T-helper 17 cell (primary cell): ENCODE measurements at regions not wholly inside any gene's neighbourhood (a gene's known extent, or its start where the extent isn't known, plus 50 kb on each side); places are given as distances from the start of the nearest gene placed in this dataset.
"Not testable (repeated sequence)": the region's sequence is repeated elsewhere in the genome, so short reads cannot be mapped to it uniquely, and the experiment has no call there.

ENCODE experiments used
- ATAC-seq: fragments of 150-1000 bp; cut with Tn5 transposase; 2 replicates; pipeline ENCODE4 v1.10.0; 2021; ENCODE audit warnings: mild to moderate bottlenecking, moderate library complexity
- DNase-seq, 3 donors: peaks; one replicate each; pipeline versions ENCODE4 v3.0.0 to v3.0.0-alpha.2; 2020 to 2021
- H3K9me3 ChIP-seq: one replicate; pipeline ENCODE4 v1.7.0; 2013; ENCODE audit warnings: low read length, mild to moderate bottlenecking; ENCODE audit not compliant: control insufficient read depth, poor library complexity, severe bottlenecking
- H3K27ac Mint-ChIP-seq: one replicate; pipeline ENCODE4 v1.8.0; 2022; ENCODE audit warnings: mild to moderate bottlenecking, moderate library complexity, mixed read lengths
- H3K27me3 Mint-ChIP-seq: one replicate; pipeline ENCODE4 v1.8.0; 2022; ENCODE audit warnings: mixed read lengths
- H3K36me3 Mint-ChIP-seq: one replicate; pipeline ENCODE4 v1.8.0; 2022; ENCODE audit warnings: low read depth, mixed read lengths
- H3K4me1 Mint-ChIP-seq: one replicate; pipeline ENCODE4 v1.8.0; 2022; ENCODE audit warnings: mild to moderate bottlenecking, mixed read lengths
- H3K4me3 Mint-ChIP-seq: one replicate; pipeline ENCODE4 v1.8.0; 2022; ENCODE audit warnings: mild to moderate bottlenecking, moderate library complexity, mixed read lengths

GRCh38 chr5:87729781-87730180 is 317.1 kb upstream of the CCNH start:
- no peak for DNase-seq

DNA sequence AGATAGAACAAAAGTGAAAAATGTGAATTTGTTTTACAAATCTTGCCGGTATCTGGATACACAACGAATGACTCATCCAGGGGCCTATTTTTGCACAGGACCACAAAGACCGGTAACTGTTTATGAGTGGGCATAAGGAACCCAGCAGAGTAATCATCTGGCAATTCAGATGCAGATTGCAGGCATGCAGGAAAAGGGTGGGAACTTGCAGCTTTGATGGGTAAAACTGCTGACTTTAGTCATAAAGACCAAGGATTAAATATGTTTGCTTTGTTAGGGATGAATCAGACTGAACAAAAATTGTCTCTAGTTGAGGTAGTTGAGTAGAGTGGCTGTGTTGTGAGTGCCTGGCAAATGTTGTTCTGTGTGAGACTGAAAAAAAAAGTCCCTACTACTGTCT is 309.6 kb upstream of the CCNH start:
- no peak for ATAC-seq

More at GRCh38 chr5:87729781-87730180, 317.1 kb upstream of the CCNH start:
- Mint-ChIP-seq H3K4me3 (no peak overlapping the region), H3K27ac (no peak overlapping the region), H3K4me1 (no peaks in the 10 kb centered on the region), H3K36me3 (no peaks in the 10 kb centered on the region), H3K27me3 (peaks cover 11% of the 10 kb centered on the region)
- ATAC-seq, result no peak
- no peaks in the 10 kb centered on the region for H3K9me3 ChIP-seq

GRCh38 chr5:87718224-87718925 is 305.6 kb upstream of the CCNH start:
- H3K27me3 Mint-ChIP-seq, H3K4me3 Mint-ChIP-seq, ATAC-seq, H3K27ac Mint-ChIP-seq, DNase-seq, H3K36me3 Mint-ChIP-seq, H3K4me1 Mint-ChIP-seq, H3K9me3 ChIP-seq: not testable (repeated sequence)

More for the DNA sequence above, 309.6 kb upstream of the CCNH start:
- H3K9me3 ChIP-seq, result no peaks in the 10 kb centered on the region
- Mint-ChIP-seq H3K27me3 (peaks cover 4% of the 10 kb centered on the region), H3K4me3 (no peak overlapping the region), H3K36me3 (no peaks in the 10 kb centered on the region), H3K4me1 (no peaks in the 10 kb centered on the region), H3K27ac (no peak overlapping the region)
- DNase-seq, result no peak

DNA sequence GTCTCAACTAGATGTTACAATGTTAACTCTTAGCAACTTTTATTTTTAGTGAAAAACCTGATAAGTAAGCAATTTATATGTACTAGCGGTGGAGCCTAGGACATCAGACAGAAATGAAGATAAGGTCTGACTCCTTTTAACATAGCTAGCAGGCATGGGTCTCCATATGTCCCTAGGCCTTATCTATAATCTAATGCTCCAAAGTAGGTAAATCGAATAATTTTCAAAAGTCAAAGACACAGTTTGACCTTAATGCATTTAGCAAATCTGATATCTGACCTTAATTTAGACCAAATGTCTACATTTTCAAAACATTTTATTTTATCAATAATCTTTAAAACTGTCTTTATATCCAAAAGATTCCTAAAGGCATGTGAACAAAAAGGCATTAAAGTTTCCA is 305.0 kb upstream of the CCNH start:
- Mint-ChIP-seq H3K27me3 (no peaks in the 10 kb centered on the region), H3K4me1 (no peaks in the 10 kb centered on the region), H3K36me3 (no peaks in the 10 kb centered on the region), H3K27ac (no peak overlapping the region), H3K4me3 (no peak overlapping the region)
- ATAC-seq (no peak), DNase-seq (no peak)
- no peaks in the 10 kb centered on the region for H3K9me3 ChIP-seq

DNA sequence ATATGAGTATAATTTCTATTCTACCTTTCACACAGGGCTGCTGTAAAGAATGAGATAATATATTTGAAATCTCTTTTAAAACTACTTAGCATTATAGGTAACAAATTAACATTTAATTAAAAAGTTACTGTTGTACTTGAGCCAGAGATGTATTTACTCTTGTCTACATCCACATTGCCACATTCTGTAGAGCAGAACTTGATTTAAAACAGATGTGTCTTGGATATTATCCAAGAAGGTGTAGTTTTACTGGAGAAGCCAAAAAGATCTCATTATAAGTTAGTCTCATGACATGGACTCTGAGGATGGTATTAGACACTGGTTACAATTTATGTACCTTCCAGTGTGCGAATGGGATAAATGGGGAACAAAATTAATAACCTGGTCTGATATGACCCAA is 293.1 kb upstream of the CCNH start:
- Mint-ChIP-seq H3K36me3 (no peaks in the 10 kb centered on the region), H3K4me3 (no peak overlapping the region), H3K4me1 (no peaks in the 10 kb centered on the region), H3K27me3 (no peaks in the 10 kb centered on the region), H3K27ac (no peak overlapping the region)
- DNase-seq (no peak), ATAC-seq (no peak)
- H3K9me3 ChIP-seq, result no peaks in the 10 kb centered on the region

DNA sequence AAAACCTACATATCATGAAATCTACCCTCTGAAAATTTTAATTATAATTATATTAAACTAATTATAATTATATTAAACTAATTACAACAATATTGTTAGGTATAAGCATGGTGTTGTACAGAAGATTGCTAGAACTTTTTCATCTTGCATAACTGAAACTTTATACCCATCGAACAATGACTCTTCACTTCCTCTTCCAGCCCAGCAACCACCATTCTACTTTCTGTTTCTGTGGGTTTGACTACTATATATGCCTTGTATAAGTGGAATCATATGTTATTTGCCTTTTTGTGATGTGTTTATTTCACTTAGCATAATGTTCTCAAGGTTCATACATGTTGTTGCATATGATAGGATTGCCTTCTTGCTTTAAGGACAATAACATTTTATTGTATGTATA is 274.2 kb upstream of the CCNH start:
- H3K27ac Mint-ChIP-seq, result no peak overlapping the region

GRCh38 chr5:87686018-87686417 is 273.3 kb upstream of the CCNH start:
- Mint-ChIP-seq H3K4me1 (no peaks in the 10 kb centered on the region), H3K36me3 (no peaks in the 10 kb centered on the region), H3K4me3 (no peak overlapping the region)

More for the DNA sequence above, 274.2 kb upstream of the CCNH start:
- Mint-ChIP-seq H3K4me1 (no peaks in the 10 kb centered on the region), H3K4me3 (no peak overlapping the region), H3K36me3 (no peaks in the 10 kb centered on the region), H3K27me3 (no peaks in the 10 kb centered on the region)
- ATAC-seq (no peak), DNase-seq (no peak)
- no peaks in the 10 kb centered on the region for H3K9me3 ChIP-seq

DNA sequence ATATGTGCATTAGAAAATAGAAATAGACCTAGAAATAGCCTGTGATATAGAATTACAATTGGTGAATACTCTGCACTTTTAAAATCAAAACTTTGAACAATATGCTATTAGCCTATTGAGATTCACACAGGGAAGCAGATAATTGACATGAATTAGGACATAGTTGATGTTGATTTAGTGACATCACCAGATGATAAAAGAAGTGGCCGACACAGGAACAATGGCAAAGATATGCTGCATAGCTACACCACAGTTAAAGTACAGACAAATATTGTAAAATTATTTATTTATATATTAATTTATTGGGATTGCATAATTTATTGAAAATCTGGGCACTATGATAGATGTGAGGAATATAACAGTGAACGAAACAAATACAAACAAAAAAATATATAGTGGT is 261.5 kb upstream of the CCNH start:
- peaks cover 17% of the 10 kb centered on the region for H3K27me3 Mint-ChIP-seq
- H3K4me1 Mint-ChIP-seq, result no peaks in the 10 kb centered on the region
- no peak overlapping the region for H3K4me3 Mint-ChIP-seq
- H3K27ac Mint-ChIP-seq, result no peak overlapping the region
- DNase-seq, result no peak
- ATAC-seq, result no peak
- no peaks in the 10 kb centered on the region for H3K9me3 ChIP-seq
- no peaks in the 10 kb centered on the region for H3K36me3 Mint-ChIP-seq

More at GRCh38 chr5:87686018-87686417, 273.3 kb upstream of the CCNH start:
- no peaks in the 10 kb centered on the region for H3K27me3 Mint-ChIP-seq
- DNase-seq, result no peak
- H3K9me3 ChIP-seq, result no peaks in the 10 kb centered on the region
- no peak for ATAC-seq
- no peak overlapping the region for H3K27ac Mint-ChIP-seq

GRCh38 chr5:87671146-87671545 is 258.4 kb upstream of the CCNH start:
- Mint-ChIP-seq H3K27me3 (peaks cover 11% of the 10 kb centered on the region), H3K4me3 (no peak overlapping the region), H3K36me3 (no peaks in the 10 kb centered on the region), H3K27ac (no peak overlapping the region), H3K4me1 (no peaks in the 10 kb centered on the region)
- no peak for ATAC-seq
- no peak for DNase-seq
- no peaks in the 10 kb centered on the region for H3K9me3 ChIP-seq

DNA sequence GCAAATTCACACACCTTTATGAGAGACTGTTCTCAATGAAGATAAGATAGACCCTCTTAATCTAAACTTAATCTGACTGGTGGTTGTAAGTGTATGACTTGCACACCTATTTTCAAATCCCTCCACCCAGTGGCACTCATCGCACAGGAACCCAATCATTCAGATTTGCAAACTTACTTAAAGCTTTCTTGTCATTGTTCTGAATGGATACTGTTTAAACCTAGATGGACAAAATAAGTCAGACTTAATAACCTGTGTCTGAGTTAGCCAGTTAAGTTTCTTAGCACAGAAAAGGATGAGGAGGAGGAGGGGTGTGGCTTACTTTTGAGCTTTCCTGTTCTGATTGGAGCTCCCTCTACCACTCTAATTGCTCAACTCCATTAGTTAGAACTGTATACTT is 252.4 kb upstream of the CCNH start:
- no peaks in the 10 kb centered on the region for H3K36me3 Mint-ChIP-seq
- ATAC-seq (no peak), DNase-seq (no peak)
- H3K27me3 Mint-ChIP-seq, result no peaks in the 10 kb centered on the region
- no peak overlapping the region for H3K27ac Mint-ChIP-seq
- H3K9me3 ChIP-seq, result no peaks in the 10 kb centered on the region
- H3K4me1 Mint-ChIP-seq, result no peaks in the 10 kb centered on the region
- no peak overlapping the region for H3K4me3 Mint-ChIP-seq

- no peaks in the 10 kb centered on the region for H3K9me3 ChIP-seq
- Mint-ChIP-seq H3K27ac (no peak overlapping the region), H3K36me3 (no peaks in the 10 kb centered on the region), H3K4me3 (no peak overlapping the region), H3K4me1 (no peaks in the 10 kb centered on the region), H3K27me3 (no peaks in the 10 kb centered on the region)
- ATAC-seq (no peak), DNase-seq (no peak)
Measured at GRCh38 chr5:87661784-87662566, 249.2 kb upstream of the CCNH start.

GRCh38 chr5:87653242-87653641 is 240.5 kb upstream of the CCNH start:
- no peak overlapping the region for H3K4me3 Mint-ChIP-seq
- no peak overlapping the region for H3K27ac Mint-ChIP-seq
- no peaks in the 10 kb centered on the region for H3K27me3 Mint-ChIP-seq
- no peaks in the 10 kb centered on the region for H3K4me1 Mint-ChIP-seq
- DNase-seq (no peak), ATAC-seq (no peak)
- H3K9me3 ChIP-seq, result no peaks in the 10 kb centered on the region
- H3K36me3 Mint-ChIP-seq, result no peaks in the 10 kb centered on the region

DNA sequence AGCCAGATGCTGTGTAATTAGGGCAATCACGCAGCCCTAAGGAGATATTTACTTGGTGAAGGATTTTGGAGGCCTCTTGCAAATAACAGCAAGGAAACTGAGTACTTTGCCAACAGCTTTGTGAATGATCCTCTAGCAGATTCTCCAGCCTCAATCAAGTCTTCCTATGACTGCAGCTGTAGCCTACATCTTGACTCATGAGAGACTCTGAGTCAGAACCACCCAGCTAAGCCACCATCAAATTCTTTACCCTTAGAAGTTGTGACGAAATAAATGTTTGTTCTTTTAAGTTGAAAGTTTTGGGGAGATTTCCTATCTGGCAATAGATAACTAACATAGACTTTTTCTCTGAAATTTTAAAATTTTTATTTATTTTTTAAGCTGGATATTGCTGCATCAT is 237.6 kb upstream of the CCNH start:
- no peak for ATAC-seq
- H3K9me3 ChIP-seq, result no peaks in the 10 kb centered on the region
- no peaks in the 10 kb centered on the region for H3K36me3 Mint-ChIP-seq
- no peak for DNase-seq
- H3K27me3 Mint-ChIP-seq, result no peaks in the 10 kb centered on the region
- H3K4me1 Mint-ChIP-seq, result no peaks in the 10 kb centered on the region
- no peak overlapping the region for H3K4me3 Mint-ChIP-seq
- H3K27ac Mint-ChIP-seq, result no peak overlapping the region

GRCh38 chr5:87649455-87649854 is 236.7 kb upstream of the CCNH start:
- Mint-ChIP-seq H3K27me3 (no peaks in the 10 kb centered on the region), H3K4me3 (no peak overlapping the region), H3K27ac (no peak overlapping the region)

More at GRCh38 chr5:87649455-87649854, 236.7 kb upstream of the CCNH start:
- ATAC-seq (no peak), DNase-seq (no peak)
- H3K9me3 ChIP-seq, result no peaks in the 10 kb centered on the region
- no peaks in the 10 kb centered on the region for H3K4me1 Mint-ChIP-seq
- H3K36me3 Mint-ChIP-seq, result no peaks in the 10 kb centered on the region
